ENCODE measurements at regions not wholly inside any gene's neighbourhood (a gene's known extent, or its start where the extent isn't known, plus 50 kb on each side); places are given as distances from the start of the nearest gene placed in this dataset.

GRCh38 chr11:11786771-11787170 is 55.0 kb upstream of the USP47 start:
- intact Hi-C loops (cut with DNase I): loop anchor here (1.0 to 10.0 kb wide), 20 partner anchors 162 to 994 kb away; partner anchors contain the start of gene GALNT18 (in 5 of the 10)
- Histone ChIP-seq H3K27me3 (no peaks in the 10 kb centered on the region), H3K9me3 (no peaks in the 10 kb centered on the region), H3K4me1 (peaks cover 0 to 6% (median 0%) of the 10 kb centered on the region in 12 donors), H3K27ac (no peak overlapping the region), H3K36me3 (no peaks in the 10 kb centered on the region), H3K4me3 (no peak overlapping the region)
- TF ChIP-seq CTCF (IDR thresholded peaks at IDR 0.05) (peak; percentile 24 to 67 (median 42)), POLR2A (IDR thresholded peaks at IDR 0.05) (no peak)
- DNase-seq (no peak), ATAC-seq (peak in 2 of 4 donors; percentile 55 to 60)
- 56 to 70% (median 64%) methylated on average over 4 of the region's 4 CpGs for WGBS, 4 donors

GRCh38 chr11:11786234-11786633 is 55.5 kb upstream of the USP47 start:
- H3K27me3 ChIP-seq: no peaks in the 10 kb centered on the region
- 90 to 95% (median 93%) methylated on average over 5 of the region's 5 CpGs for WGBS, 4 donors
- peaks cover 0 to 6% (median 0%) of the 10 kb centered on the region in 12 donors for H3K4me1 ChIP-seq
- TF ChIP-seq CTCF (IDR thresholded peaks at IDR 0.05) (no peak), POLR2A (IDR thresholded peaks at IDR 0.05) (no peak)
- H3K4me3 ChIP-seq: no peak overlapping the region
- no peaks in the 10 kb centered on the region for H3K9me3 ChIP-seq
- no peaks in the 10 kb centered on the region for H3K36me3 ChIP-seq
- H3K27ac ChIP-seq: no peak overlapping the region
- ATAC-seq: no peak
- no peak for DNase-seq
- intact Hi-C loops (cut with DNase I): loop anchor here (2.0 to 10.0 kb wide), 17 partner anchors 161 to 994 kb away; partner anchors contain the start of gene GALNT18 (in 5 of the 10)

GRCh38 chr11:11782532-11783110 is 59.2 kb upstream of the USP47 start:
- Histone ChIP-seq H3K4me1 (peaks cover 0 to 6% (median 0%) of the 10 kb centered on the region in 12 donors), H3K27me3 (no peaks in the 10 kb centered on the region), H3K27ac (no peak overlapping the region), H3K9me3 (no peaks in the 10 kb centered on the region), H3K4me3 (no peak overlapping the region), H3K36me3 (no peaks in the 10 kb centered on the region)
- TF ChIP-seq POLR2A (IDR thresholded peaks at IDR 0.05) (no peak), CTCF (IDR thresholded peaks at IDR 0.05) (no peak)
- no peak for DNase-seq
- intact Hi-C loops (cut with DNase I): loop anchor here (5.0 to 10.0 kb wide), 8 partner anchors 158 to 990 kb away; partner anchors contain the start of gene GALNT18 (in 4 of the 10)
- ATAC-seq: peak in 1 of 4 donors; percentile 38
- WGBS, 4 donors: 72 to 83% (median 79%) methylated on average over 3 of the region's 3 CpGs

GRCh38 chr11:11780858-11781257 is 60.9 kb upstream of the USP47 start:
- Histone ChIP-seq H3K36me3 (no peaks in the 10 kb centered on the region), H3K4me1 (no peaks in the 10 kb centered on the region), H3K4me3 (no peak overlapping the region), H3K27ac (no peak overlapping the region), H3K9me3 (no peaks in the 10 kb centered on the region), H3K27me3 (no peaks in the 10 kb centered on the region)
- DNase-seq (no peak), ATAC-seq (no peak)
- 91 to 92% (median 92%) methylated on average over 8 of the region's 8 CpGs for WGBS, 4 donors
- TF ChIP-seq CTCF (IDR thresholded peaks at IDR 0.05) (no peak), POLR2A (IDR thresholded peaks at IDR 0.05) (no peak)
- intact Hi-C loops (cut with DNase I): loop anchor here (5.0 to 10.0 kb wide), 8 partner anchors 156 to 989 kb away; partner anchors contain the start of gene GALNT18 (in 4 of the 10)
